ENCODE measurements at regions not wholly inside any gene's neighbourhood (a gene's known extent, or its start where the extent isn't known, plus 50 kb on each side); places are given as distances from the start of the nearest gene placed in this dataset.

- no peak for DNase-seq (ENCODE audit: low spot score)
- TF ChIP-seq CTCF (IDR thresholded peaks at IDR 0.05; ENCODE audit: extremely low read depth, missing control alignments): no peak
These were observed 50.2 kb upstream of the PIK3CG start for GRCh38 chr7:106814887-106815286.
